ENCODE measurements at regions not wholly inside any gene's neighbourhood (a gene's known extent, or its start where the extent isn't known, plus 50 kb on each side); places are given as distances from the start of the nearest gene placed in this dataset.

DNA sequence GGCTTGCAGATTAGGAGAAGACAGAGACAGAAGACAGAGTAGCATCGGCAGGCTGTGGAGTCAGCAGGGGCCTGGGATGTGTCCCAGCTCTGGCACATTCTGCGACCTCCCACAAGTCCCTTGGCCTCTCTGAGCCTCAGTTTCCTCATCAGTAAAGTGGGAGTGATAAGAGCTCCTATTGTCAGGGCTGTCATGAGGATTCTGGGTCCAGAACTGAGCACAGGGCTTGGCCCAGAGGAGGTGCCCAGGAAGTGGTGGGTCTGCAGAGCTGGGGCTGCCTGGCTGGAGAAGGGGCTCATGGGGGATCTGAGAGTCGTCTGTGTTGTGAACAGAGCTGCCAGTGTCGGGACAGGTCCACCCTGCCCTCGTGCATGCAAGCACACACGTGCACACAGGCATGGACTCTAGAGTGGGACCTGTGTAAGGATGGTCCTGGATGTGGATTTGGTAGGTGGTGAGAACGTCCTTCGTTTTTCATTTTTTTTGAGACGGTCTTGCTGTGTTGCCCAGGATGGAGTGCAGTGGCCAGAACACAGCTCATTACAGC lies 262.9 kb downstream of the PTPRU start:
- H3K9me3 ChIP-seq (ENCODE audit: control insufficient read depth, low read depth, low read length), result no peaks in the 10 kb centered on the region
- no peaks in the 10 kb centered on the region for H3K9me1 ChIP-seq (ENCODE audit: control insufficient read depth, extremely low read depth, insufficient read depth, low read length)
- H3K4me2 ChIP-seq (ENCODE audit: control insufficient read depth, extremely low read depth, insufficient read depth, low read depth, low read length), result no peak overlapping the region
- H3K9ac ChIP-seq (ENCODE audit: control insufficient read depth, extremely low read depth, insufficient read depth, low read length), result no peak overlapping the region
- TF ChIP-seq, protein P1, sequence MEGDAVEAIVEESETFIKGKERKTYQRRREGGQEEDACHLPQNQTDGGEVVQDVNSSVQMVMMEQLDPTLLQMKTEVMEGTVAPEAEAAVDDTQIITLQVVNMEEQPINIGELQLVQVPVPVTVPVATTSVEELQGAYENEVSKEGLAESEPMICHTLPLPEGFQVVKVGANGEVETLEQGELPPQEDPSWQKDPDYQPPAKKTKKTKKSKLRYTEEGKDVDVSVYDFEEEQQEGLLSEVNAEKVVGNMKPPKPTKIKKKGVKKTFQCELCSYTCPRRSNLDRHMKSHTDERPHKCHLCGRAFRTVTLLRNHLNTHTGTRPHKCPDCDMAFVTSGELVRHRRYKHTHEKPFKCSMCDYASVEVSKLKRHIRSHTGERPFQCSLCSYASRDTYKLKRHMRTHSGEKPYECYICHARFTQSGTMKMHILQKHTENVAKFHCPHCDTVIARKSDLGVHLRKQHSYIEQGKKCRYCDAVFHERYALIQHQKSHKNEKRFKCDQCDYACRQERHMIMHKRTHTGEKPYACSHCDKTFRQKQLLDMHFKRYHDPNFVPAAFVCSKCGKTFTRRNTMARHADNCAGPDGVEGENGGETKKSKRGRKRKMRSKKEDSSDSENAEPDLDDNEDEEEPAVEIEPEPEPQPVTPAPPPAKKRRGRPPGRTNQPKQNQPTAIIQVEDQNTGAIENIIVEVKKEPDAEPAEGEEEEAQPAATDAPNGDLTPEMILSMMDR (optimal IDR thresholded peaks at IDR 0.05 in 1 of 3, IDR thresholded peaks at IDR 0.05 in 1 of 3, conservative IDR thresholded peaks at IDR 0.05 in 1 of 3; ENCODE audit: extremely low read depth in 1 of 3, insufficient read depth in 2 of 3, low read length in 3 of 3), result no peak
- no peak for TF ChIP-seq EZH2 (IDR thresholded peaks at IDR 0.05; ENCODE audit: low read length)
- H3K4me3 ChIP-seq (ENCODE audit: control insufficient read depth in 2 of 3, extremely low read depth in 1 of 3, insufficient read depth in 2 of 3, low read depth in 1 of 3, low read length in 3 of 3), result no peak overlapping the region
- H2AFZ ChIP-seq (ENCODE audit: control insufficient read depth, low read length), result no peak overlapping the region
- H3K27ac ChIP-seq (ENCODE audit: control insufficient read depth, insufficient read depth, low read length), result no peak overlapping the region
- H3K4me1 ChIP-seq (ENCODE audit: control insufficient read depth, extremely low read depth, insufficient read depth, low read length), result no peaks in the 10 kb centered on the region
- no peak for FAIRE-seq
- H4K20me1 ChIP-seq (ENCODE audit: control insufficient read depth, extremely low read depth, insufficient read depth, low read length), result no peaks in the 10 kb centered on the region
- no peaks in the 10 kb centered on the region for H3K36me3 ChIP-seq (ENCODE audit: control insufficient read depth in 2 of 2, extremely low read depth in 1 of 2, insufficient read depth in 2 of 2, low read length in 2 of 2)
- no peaks in the 10 kb centered on the region for H3K79me2 ChIP-seq (ENCODE audit: control insufficient read depth, insufficient read depth, low read length)
- no peaks in the 10 kb centered on the region for H3K27me3 ChIP-seq (ENCODE audit: control insufficient read depth, extremely low read depth, insufficient read depth, low read length)
- dilution Hi-C loops (cut with MboI; ENCODE audit: extremely low pct_ligation_motif_present, low sequenced_read_pairs), result no loop called here
- no peak for DNase-seq (ENCODE audit: low read depth, low spot score)

DNA sequence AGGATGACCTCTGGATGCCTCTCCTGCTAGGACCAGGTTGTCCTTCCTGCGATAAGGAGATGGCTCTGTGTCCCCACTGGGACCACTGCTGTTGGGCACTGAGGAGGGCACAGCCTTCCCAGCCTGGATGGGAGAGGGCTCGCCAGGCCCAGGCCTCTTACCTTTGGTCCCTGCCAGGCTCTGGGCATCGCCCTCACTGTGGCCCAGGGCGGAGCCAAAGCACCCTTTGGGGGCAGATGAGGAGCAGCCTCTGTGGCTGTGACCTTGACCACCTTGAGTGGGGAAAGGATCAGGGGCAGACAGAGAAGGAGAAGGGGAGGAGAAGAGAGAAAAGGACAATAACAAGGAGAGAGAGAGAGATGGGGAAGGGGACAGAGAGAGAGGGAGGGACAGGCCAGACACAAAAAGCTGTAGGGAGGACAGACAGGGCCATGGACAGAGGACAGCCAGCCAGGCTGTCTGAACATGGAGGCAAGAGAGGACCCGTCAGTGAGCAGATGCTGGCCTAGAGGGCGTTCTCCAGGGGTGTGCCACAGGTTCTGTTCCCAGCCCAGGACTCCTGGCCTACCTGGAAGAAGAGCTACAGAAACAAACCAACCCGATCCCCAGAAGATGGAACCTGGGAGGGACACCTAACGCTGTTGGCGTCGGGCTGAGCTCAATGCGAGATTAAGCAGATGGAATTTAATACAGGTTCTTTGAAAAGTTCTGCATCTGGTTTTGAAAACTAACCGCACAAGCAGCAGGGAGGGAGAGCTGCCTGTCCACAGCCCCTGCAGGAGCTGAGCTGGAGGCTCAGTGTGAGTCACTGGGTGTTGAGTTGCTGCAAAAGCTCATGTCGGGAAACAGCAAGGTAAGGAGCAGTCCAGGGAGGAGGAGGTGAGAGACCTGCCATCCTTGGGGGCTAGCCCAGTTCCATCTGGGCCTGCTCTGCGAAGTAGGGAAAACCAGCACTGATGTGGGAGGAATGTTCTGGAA lies 262.1 kb downstream of the PTPRU start:
- no peaks in the 10 kb centered on the region for H3K27me3 ChIP-seq (ENCODE audit: control insufficient read depth, extremely low read depth, insufficient read depth, low read length)
- dilution Hi-C loops (cut with MboI; ENCODE audit: extremely low pct_ligation_motif_present, low sequenced_read_pairs), result no loop called here
- H3K27ac ChIP-seq (ENCODE audit: control insufficient read depth, insufficient read depth, low read length), result no peak overlapping the region
- FAIRE-seq (no peak), DNase-seq (ENCODE audit: low read depth, low spot score) (no peak)
- H3K9me3 ChIP-seq (ENCODE audit: control insufficient read depth, low read depth, low read length), result no peaks in the 10 kb centered on the region
- H3K79me2 ChIP-seq (ENCODE audit: control insufficient read depth, insufficient read depth, low read length), result no peaks in the 10 kb centered on the region
- no peak for TF ChIP-seq EZH2 (IDR thresholded peaks at IDR 0.05; ENCODE audit: low read length)
- TF ChIP-seq, protein P1 (optimal IDR thresholded peaks at IDR 0.05 in 1 of 3, IDR thresholded peaks at IDR 0.05 in 1 of 3, conservative IDR thresholded peaks at IDR 0.05 in 1 of 3; ENCODE audit: extremely low read depth in 1 of 3, insufficient read depth in 2 of 3, low read length in 3 of 3), result no peak
- H4K20me1 ChIP-seq (ENCODE audit: control insufficient read depth, extremely low read depth, insufficient read depth, low read length), result no peaks in the 10 kb centered on the region
- H3K4me2 ChIP-seq (ENCODE audit: control insufficient read depth, extremely low read depth, insufficient read depth, low read depth, low read length), result no peak overlapping the region
- no peak overlapping the region for H3K4me3 ChIP-seq (ENCODE audit: control insufficient read depth in 2 of 3, extremely low read depth in 1 of 3, insufficient read depth in 2 of 3, low read depth in 1 of 3, low read length in 3 of 3)
- H3K4me1 ChIP-seq (ENCODE audit: control insufficient read depth, extremely low read depth, insufficient read depth, low read length), result no peaks in the 10 kb centered on the region
- no peaks in the 10 kb centered on the region for H3K36me3 ChIP-seq (ENCODE audit: control insufficient read depth in 2 of 2, extremely low read depth in 1 of 2, insufficient read depth in 2 of 2, low read length in 2 of 2)
- H2AFZ ChIP-seq (ENCODE audit: control insufficient read depth, low read length), result no peak overlapping the region
- no peak overlapping the region for H3K9ac ChIP-seq (ENCODE audit: control insufficient read depth, extremely low read depth, insufficient read depth, low read length)
- no peaks in the 10 kb centered on the region for H3K9me1 ChIP-seq (ENCODE audit: control insufficient read depth, extremely low read depth, insufficient read depth, low read length)

Data from keratinocyte (primary cell).